ENCODE measurements at regions not wholly inside any gene's neighbourhood (a gene's known extent, or its start where the extent isn't known, plus 50 kb on each side); places are given as distances from the start of the nearest gene placed in this dataset.

DNA sequence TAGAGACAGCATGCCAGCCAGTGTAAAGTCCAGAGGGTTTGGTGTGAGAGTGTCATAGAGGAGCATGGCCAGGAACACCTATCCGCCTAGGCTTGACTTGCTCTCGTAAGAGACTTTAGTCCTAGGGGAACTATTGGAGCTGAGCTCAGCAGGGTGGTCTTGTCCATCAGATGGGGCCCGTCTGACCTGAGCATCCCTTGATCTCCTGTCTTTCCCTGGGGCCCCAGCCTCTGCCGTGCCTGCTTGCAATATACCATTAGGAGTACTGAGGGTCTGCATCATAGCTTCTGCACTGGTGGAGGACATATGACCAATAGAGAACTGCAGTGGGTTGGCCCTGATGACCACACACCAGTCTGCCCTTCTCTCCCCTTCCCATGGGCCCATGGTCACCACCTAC lies 251.0 kb downstream of the TUSC1 start:
- TF ChIP-seq, protein P1, sequence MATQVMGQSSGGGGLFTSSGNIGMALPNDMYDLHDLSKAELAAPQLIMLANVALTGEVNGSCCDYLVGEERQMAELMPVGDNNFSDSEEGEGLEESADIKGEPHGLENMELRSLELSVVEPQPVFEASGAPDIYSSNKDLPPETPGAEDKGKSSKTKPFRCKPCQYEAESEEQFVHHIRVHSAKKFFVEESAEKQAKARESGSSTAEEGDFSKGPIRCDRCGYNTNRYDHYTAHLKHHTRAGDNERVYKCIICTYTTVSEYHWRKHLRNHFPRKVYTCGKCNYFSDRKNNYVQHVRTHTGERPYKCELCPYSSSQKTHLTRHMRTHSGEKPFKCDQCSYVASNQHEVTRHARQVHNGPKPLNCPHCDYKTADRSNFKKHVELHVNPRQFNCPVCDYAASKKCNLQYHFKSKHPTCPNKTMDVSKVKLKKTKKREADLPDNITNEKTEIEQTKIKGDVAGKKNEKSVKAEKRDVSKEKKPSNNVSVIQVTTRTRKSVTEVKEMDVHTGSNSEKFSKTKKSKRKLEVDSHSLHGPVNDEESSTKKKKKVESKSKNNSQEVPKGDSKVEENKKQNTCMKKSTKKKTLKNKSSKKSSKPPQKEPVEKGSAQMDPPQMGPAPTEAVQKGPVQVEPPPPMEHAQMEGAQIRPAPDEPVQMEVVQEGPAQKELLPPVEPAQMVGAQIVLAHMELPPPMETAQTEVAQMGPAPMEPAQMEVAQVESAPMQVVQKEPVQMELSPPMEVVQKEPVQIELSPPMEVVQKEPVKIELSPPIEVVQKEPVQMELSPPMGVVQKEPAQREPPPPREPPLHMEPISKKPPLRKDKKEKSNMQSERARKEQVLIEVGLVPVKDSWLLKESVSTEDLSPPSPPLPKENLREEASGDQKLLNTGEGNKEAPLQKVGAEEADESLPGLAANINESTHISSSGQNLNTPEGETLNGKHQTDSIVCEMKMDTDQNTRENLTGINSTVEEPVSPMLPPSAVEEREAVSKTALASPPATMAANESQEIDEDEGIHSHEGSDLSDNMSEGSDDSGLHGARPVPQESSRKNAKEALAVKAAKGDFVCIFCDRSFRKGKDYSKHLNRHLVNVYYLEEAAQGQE (IDR thresholded peaks at IDR 0.05; ENCODE audit: insufficient read depth in 1 of 2, low read depth in 2 of 2, low read length in 1 of 2) = no peak
- TF ChIP-seq, protein P2, sequence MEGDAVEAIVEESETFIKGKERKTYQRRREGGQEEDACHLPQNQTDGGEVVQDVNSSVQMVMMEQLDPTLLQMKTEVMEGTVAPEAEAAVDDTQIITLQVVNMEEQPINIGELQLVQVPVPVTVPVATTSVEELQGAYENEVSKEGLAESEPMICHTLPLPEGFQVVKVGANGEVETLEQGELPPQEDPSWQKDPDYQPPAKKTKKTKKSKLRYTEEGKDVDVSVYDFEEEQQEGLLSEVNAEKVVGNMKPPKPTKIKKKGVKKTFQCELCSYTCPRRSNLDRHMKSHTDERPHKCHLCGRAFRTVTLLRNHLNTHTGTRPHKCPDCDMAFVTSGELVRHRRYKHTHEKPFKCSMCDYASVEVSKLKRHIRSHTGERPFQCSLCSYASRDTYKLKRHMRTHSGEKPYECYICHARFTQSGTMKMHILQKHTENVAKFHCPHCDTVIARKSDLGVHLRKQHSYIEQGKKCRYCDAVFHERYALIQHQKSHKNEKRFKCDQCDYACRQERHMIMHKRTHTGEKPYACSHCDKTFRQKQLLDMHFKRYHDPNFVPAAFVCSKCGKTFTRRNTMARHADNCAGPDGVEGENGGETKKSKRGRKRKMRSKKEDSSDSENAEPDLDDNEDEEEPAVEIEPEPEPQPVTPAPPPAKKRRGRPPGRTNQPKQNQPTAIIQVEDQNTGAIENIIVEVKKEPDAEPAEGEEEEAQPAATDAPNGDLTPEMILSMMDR (IDR thresholded peaks at IDR 0.05) = no peak
